ENCODE measurements at regions not wholly inside any gene's neighbourhood (a gene's known extent, or its start where the extent isn't known, plus 50 kb on each side); places are given as distances from the start of the nearest gene placed in this dataset.

DNA sequence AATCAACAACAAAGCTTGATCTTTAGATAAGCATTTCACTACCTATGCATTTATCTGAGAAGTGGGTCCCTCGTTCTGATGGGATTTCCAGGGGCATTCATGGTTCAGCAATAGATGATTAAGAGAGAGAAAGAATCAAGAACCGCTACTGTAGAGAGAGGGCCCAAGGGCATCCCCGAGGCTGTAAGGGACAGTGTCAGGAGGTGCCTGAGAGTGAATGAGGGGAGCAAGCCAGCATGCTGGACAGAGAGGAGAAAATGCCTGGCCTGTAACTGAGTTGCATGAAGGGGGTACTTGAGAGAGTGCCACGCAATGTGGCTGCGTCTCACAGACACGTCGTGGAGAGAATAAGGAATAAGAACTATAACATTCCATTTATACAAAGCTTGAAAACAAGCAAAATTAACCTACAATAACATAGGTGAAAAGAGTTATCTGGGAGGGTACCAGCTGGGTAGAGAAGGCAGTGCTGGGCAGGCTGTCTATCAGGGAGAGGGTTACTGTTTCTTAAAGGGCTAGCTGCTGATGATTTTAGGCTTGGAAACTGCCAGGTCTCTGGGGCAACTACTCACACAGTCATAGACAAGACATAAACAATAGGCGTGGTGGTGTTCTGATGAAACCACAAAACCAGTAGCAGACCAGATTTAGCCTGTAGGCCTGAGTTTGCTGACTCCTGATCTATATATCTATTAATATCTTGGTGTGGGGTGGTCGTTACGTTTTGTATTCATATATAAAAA is 374.6 kb upstream of the CFAP20DC start:
- Histone ChIP-seq H3K4me1 (ENCODE audit: insufficient read depth) (peaks cover 5% of the 10 kb centered on the region), H3K9me3 (ENCODE audit: low read depth) (no peaks in the 10 kb centered on the region), H3K9me2 (replicated peaks; ENCODE audit: insufficient read depth) (no peaks in the 10 kb centered on the region), H3K27me3 (peaks cover 3% of the 10 kb centered on the region), H3K36me3 (replicated peaks; ENCODE audit: insufficient read depth, low read depth) (no peaks in the 10 kb centered on the region), H2AFZ (no peak overlapping the region), H3K27ac (peak overlapping the region; percentile 55), H3K79me2 (no peaks in the 10 kb centered on the region), H3K4me3 (no peak overlapping the region), H3K4me2 (no peak overlapping the region), H4K20me1 (ENCODE audit: insufficient read depth, poor library complexity, severe bottlenecking) (no peaks in the 10 kb centered on the region)
- WGBS (ENCODE audit: low lambda C conversion rate, missing lambda C conversion rate): 85% methylated on average over 10 of the region's 10 CpGs
- TF ChIP-seq EZH2phosphoT487 (IDR thresholded peaks at IDR 0.05; ENCODE audit: low read depth, severe bottlenecking, unreplicated experiment): no peak
- TF ChIP-seq EZH2 (IDR thresholded peaks at IDR 0.05; ENCODE audit: borderline replicate concordance): no peak
- TF ChIP-seq, protein P1, sequence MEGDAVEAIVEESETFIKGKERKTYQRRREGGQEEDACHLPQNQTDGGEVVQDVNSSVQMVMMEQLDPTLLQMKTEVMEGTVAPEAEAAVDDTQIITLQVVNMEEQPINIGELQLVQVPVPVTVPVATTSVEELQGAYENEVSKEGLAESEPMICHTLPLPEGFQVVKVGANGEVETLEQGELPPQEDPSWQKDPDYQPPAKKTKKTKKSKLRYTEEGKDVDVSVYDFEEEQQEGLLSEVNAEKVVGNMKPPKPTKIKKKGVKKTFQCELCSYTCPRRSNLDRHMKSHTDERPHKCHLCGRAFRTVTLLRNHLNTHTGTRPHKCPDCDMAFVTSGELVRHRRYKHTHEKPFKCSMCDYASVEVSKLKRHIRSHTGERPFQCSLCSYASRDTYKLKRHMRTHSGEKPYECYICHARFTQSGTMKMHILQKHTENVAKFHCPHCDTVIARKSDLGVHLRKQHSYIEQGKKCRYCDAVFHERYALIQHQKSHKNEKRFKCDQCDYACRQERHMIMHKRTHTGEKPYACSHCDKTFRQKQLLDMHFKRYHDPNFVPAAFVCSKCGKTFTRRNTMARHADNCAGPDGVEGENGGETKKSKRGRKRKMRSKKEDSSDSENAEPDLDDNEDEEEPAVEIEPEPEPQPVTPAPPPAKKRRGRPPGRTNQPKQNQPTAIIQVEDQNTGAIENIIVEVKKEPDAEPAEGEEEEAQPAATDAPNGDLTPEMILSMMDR (IDR thresholded peaks at IDR 0.05; ENCODE audit: poor library complexity): no peak
- no peak for DNase-seq (ENCODE audit: low spot score)

DNA sequence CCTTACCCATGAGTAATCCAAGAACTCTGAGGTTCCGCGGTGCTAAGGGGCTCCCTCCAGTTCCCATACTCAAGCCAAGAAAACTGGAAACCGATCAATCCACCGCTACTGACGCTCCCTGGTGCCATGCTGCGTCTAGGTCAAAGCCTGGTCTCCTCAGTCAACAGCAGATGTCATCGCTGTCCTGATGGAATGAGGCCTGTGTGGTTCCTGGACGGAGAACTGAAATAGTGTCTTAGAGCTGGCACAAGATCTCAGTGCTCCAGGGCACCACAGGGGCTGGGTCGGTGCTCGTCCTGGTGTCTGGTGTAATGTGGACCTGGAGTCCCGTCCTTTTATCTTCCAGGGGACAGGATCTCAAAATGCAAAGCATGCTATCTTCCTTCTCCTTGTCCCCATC is 373.9 kb upstream of the CFAP20DC start:
- Histone ChIP-seq H4K20me1 (ENCODE audit: insufficient read depth, poor library complexity, severe bottlenecking) (no peaks in the 10 kb centered on the region), H3K27ac (no peak overlapping the region), H3K27me3 (peaks cover 1% of the 10 kb centered on the region), H3K4me1 (ENCODE audit: insufficient read depth) (peaks cover 5% of the 10 kb centered on the region), H3K4me2 (no peak overlapping the region), H3K36me3 (replicated peaks; ENCODE audit: insufficient read depth, low read depth) (no peaks in the 10 kb centered on the region), H2AFZ (no peak overlapping the region), H3K4me3 (no peak overlapping the region), H3K9me3 (ENCODE audit: low read depth) (no peaks in the 10 kb centered on the region), H3K9me2 (replicated peaks; ENCODE audit: insufficient read depth) (no peaks in the 10 kb centered on the region), H3K79me2 (no peaks in the 10 kb centered on the region)
- DNase-seq (ENCODE audit: low spot score): no peak
- no peak for TF ChIP-seq EZH2 (IDR thresholded peaks at IDR 0.05; ENCODE audit: borderline replicate concordance)
- TF ChIP-seq, protein P1 (IDR thresholded peaks at IDR 0.05; ENCODE audit: poor library complexity): no peak
- TF ChIP-seq EZH2phosphoT487 (IDR thresholded peaks at IDR 0.05; ENCODE audit: low read depth, severe bottlenecking, unreplicated experiment): no peak
- WGBS (ENCODE audit: low lambda C conversion rate, missing lambda C conversion rate): 84% methylated on average over 11 of the region's 11 CpGs

DNA sequence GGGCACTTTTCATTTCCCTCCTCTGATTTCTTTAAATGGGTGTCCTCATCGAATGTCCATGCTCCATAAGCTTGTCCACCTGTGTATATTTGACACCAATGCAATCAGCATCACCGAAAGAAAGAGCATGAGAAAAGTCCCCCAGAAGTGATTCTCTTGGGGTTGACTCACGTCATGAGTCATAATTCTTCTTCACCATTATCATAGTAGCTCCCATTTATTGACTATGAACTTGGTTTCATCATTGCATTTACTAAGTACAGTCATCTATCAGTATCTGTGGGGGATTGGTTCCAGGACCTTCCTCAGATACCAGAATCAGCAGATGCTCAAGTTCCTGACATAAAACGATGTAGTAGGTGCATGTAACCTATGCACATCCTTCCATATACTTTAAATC is 372.5 kb upstream of the CFAP20DC start:
- Histone ChIP-seq H3K79me2 (no peaks in the 10 kb centered on the region), H3K9me2 (replicated peaks; ENCODE audit: insufficient read depth) (no peaks in the 10 kb centered on the region), H3K4me1 (ENCODE audit: insufficient read depth) (peaks cover 5% of the 10 kb centered on the region), H3K27ac (no peak overlapping the region), H3K4me2 (no peak overlapping the region), H2AFZ (no peak overlapping the region), H3K36me3 (replicated peaks; ENCODE audit: insufficient read depth, low read depth) (no peaks in the 10 kb centered on the region), H3K4me3 (no peak overlapping the region), H3K9me3 (ENCODE audit: low read depth) (no peaks in the 10 kb centered on the region), H4K20me1 (ENCODE audit: insufficient read depth, poor library complexity, severe bottlenecking) (no peaks in the 10 kb centered on the region), H3K27me3 (no peaks in the 10 kb centered on the region)
- no peak for DNase-seq (ENCODE audit: low spot score)
- TF ChIP-seq EZH2phosphoT487 (IDR thresholded peaks at IDR 0.05; ENCODE audit: low read depth, severe bottlenecking, unreplicated experiment): no peak
- TF ChIP-seq EZH2 (IDR thresholded peaks at IDR 0.05; ENCODE audit: borderline replicate concordance): no peak
- TF ChIP-seq, protein P1 (IDR thresholded peaks at IDR 0.05; ENCODE audit: poor library complexity): no peak
- 68% methylated on average over 4 of the region's 4 CpGs for WGBS (ENCODE audit: low lambda C conversion rate, missing lambda C conversion rate)

All from hepatocyte (in vitro differentiated cells).